ENCODE measurements at regions not wholly inside any gene's neighbourhood (a gene's known extent, or its start where the extent isn't known, plus 50 kb on each side); places are given as distances from the start of the nearest gene placed in this dataset.

- no peak for DNase-seq (ENCODE audit: extremely low read depth, low read depth)
- TF ChIP-seq CTCF (IDR thresholded peaks at IDR 0.05; ENCODE audit: low read depth, low read length), result no peak
Measured at GRCh38 chr17:73694491-73694890, 50.2 kb upstream of the SDK2 start.

- DNase-seq (ENCODE audit: extremely low read depth, low read depth), result no peak
- TF ChIP-seq CTCF (IDR thresholded peaks at IDR 0.05; ENCODE audit: low read depth, low read length), result no peak
Measured at GRCh38 chr17:73695035-73695738, 50.9 kb upstream of the SDK2 start.

GRCh38 chr17:73696251-73696650, 52.0 kb upstream of the SDK2 start:
- TF ChIP-seq CTCF (IDR thresholded peaks at IDR 0.05; ENCODE audit: low read depth, low read length), result no peak
- DNase-seq (ENCODE audit: extremely low read depth, low read depth), result no peak

GRCh38 chr17:73697872-73698271, 53.6 kb upstream of the SDK2 start:
- no peak for TF ChIP-seq CTCF (IDR thresholded peaks at IDR 0.05; ENCODE audit: low read depth, low read length)
- DNase-seq (ENCODE audit: extremely low read depth, low read depth), result no peak

- DNase-seq (ENCODE audit: extremely low read depth, low read depth), result no peak
- no peak for TF ChIP-seq CTCF (IDR thresholded peaks at IDR 0.05; ENCODE audit: low read depth, low read length)
Measured at GRCh38 chr17:73698966-73699365, 54.7 kb upstream of the SDK2 start.

GRCh38 chr17:73701701-73702100, 57.5 kb upstream of the SDK2 start:
- DNase-seq (ENCODE audit: extremely low read depth, low read depth), result no peak
- TF ChIP-seq CTCF (IDR thresholded peaks at IDR 0.05; ENCODE audit: low read depth, low read length), result no peak

GRCh38 chr17:73703192-73703591, 58.9 kb upstream of the SDK2 start:
- no peak for DNase-seq (ENCODE audit: extremely low read depth, low read depth)
- TF ChIP-seq CTCF (IDR thresholded peaks at IDR 0.05; ENCODE audit: low read depth, low read length), result no peak
